K562 (cell line): ENCODE measurements at regions not wholly inside any gene's neighbourhood (a gene's known extent, or its start where the extent isn't known, plus 50 kb on each side); places are given as distances from the start of the nearest gene placed in this dataset.
"Not testable (repeated sequence)": the region's sequence is repeated elsewhere in the genome, so short reads cannot be mapped to it uniquely, and the experiment has no call there.

ENCODE experiments used
- ATAC-seq: fragments of 200-7000 bp; cut with Tn5 transposase; 3 replicates; pipeline ENCODE4 v1.9.1; 2020; ENCODE audit warnings: moderate library complexity
- BruUV-seq: library from RNA; stranded (reverse); fragments of 400-500 nt; replicated peaks from 2 replicates; lab custom pipeline; 2021; lab: Mats Ljungman, UMichigan
- CTCF ChIA-PET: fragments of 300-600 bp; formaldehyde crosslinking; extraction: SDS; loops from one replicate; lab custom pipeline; 2021; ENCODE audit warnings: low intra/inter-chr PET ratio; lab: Yijun Ruan, JAX
- POLR2A ChIA-PET: fragments of 300-600, 350-650 bp; sonication (Branson Sonifier 250); formaldehyde crosslinking; extraction: SDS; loops from one replicate; lab custom pipeline; 2021; ENCODE audit warnings: antibody characterized with exemption, inconsistent platforms; lab: Yijun Ruan, JAX
- DNase-seq, 4 experiments: peaks; one replicate each; pipeline versions ENCODE4 v3.0.0 to v3.0.0-alpha.2; 2011 to 2018; ENCODE audit warnings: low spot score in 3 of 4, mixed read lengths in 3 of 4; ENCODE audit errors: extremely low read depth in 1 of 4
- FAIRE-seq: peaks from 2 replicates; lab custom pipeline; 2011; peaks lifted over from hg19 to GRCh38; lab: Jason Lieb, UNC
- H2AFZ ChIP-seq: 2 replicates; pipeline ENCODE4 v1.6.0; 2011; ENCODE audit warnings: low read depth, low read length, control low read depth, inconsistent platforms
- H3K27ac ChIP-seq: fragments of 200-600 bp; 3 replicates; pipeline ENCODE4 v1.8.0; 2011; ENCODE audit warnings: low read depth, mild to moderate bottlenecking, control low read depth, inconsistent platforms, low read length, moderate library complexity, mixed read lengths; ENCODE audit errors: extremely low read depth
- H3K27me3 ChIP-seq, 2 experiments: fragments of 300-600 bp in 1 of 2; 2 replicates in 1 of 2; 3 replicates in 1 of 2; pipeline versions ENCODE4 v1.6.0 to v1.8.0; 2011; ENCODE audit warnings: inconsistent platforms in 2 of 2, low read length in 2 of 2, mild to moderate bottlenecking in 1 of 2, mixed read lengths in 1 of 2, moderate library complexity in 1 of 2; ENCODE audit not compliant: control insufficient read depth in 2 of 2, insufficient read depth in 2 of 2
- H3K36me3 ChIP-seq: fragments of 300-600 bp; 3 replicates; pipeline ENCODE4 v1.8.0; 2011; ENCODE audit warnings: mild to moderate bottlenecking, low read length, inconsistent platforms; ENCODE audit not compliant: control insufficient read depth, insufficient read depth
- H3K4me1 ChIP-seq, 2 experiments: fragments of 200-600 bp in 1 of 2; replicated peaks in 1 of 2; 2 replicates in 1 of 2; 3 replicates in 1 of 2; pipeline versions ENCODE4 v1.5.1 to v1.8.0; 2011; ENCODE audit warnings: inconsistent platforms in 2 of 2, low read length in 2 of 2, mild to moderate bottlenecking in 1 of 2, mixed read lengths in 1 of 2, moderate library complexity in 1 of 2; ENCODE audit not compliant: control insufficient read depth in 2 of 2, insufficient read depth in 2 of 2
- H3K4me2 ChIP-seq: 2 replicates; pipeline ENCODE4 v1.6.1; 2011; ENCODE audit warnings: low read length, control low read depth, inconsistent platforms, mixed read lengths; ENCODE audit not compliant: insufficient read depth
- H3K4me3 ChIP-seq: fragments of 200-600 bp; sonication (generic), shearing (Covaris generic); 2 replicates; pipeline ENCODE4 v1.5.1; 2016; ENCODE audit warnings: control low read depth, inconsistent platforms
- H3K79me2 ChIP-seq: fragments of 200-600 bp; 3 replicates; pipeline ENCODE4 v1.8.0; 2011; ENCODE audit warnings: low read length, inconsistent platforms; ENCODE audit not compliant: control insufficient read depth, insufficient read depth
- H3K9ac ChIP-seq, 2 experiments: 2 replicates each; pipeline versions ENCODE4 v1.6.0 to v1.6.1; 2011; ENCODE audit warnings: low read depth in 2 of 2, low read length in 2 of 2, control low read depth in 1 of 2, inconsistent platforms in 1 of 2, mild to moderate bottlenecking in 1 of 2, mixed read lengths in 1 of 2; ENCODE audit not compliant: insufficient read depth in 1 of 2
- H3K9me1 ChIP-seq: one replicate; pipeline ENCODE4 v1.6.0; 2011; ENCODE audit warnings: inconsistent platforms, mild to moderate bottlenecking, low read length, moderate library complexity; ENCODE audit not compliant: control insufficient read depth, insufficient read depth
- H3K9me3 ChIP-seq: replicated peaks from 2 replicates; pipeline ENCODE4 v1.5.1; 2011; ENCODE audit warnings: low read depth, low read length, inconsistent platforms; ENCODE audit not compliant: control insufficient read depth, insufficient read depth
- H4K20me1 ChIP-seq: replicated peaks from 2 replicates; pipeline ENCODE4 v1.6.1; 2011; ENCODE audit warnings: low read length, inconsistent platforms, mixed read lengths; ENCODE audit not compliant: control insufficient read depth, insufficient read depth
- NFXL1 ChIP-seq: fragments of 450-650 bp; formaldehyde crosslinking; IDR thresholded peaks from 2 replicates; pipeline ENCODE4 v1.4.0; 2021; ENCODE audit warnings: mild to moderate bottlenecking
- TCF7L2 ChIP-seq: fragments of 150-350 bp; IDR thresholded peaks from 2 replicates; pipeline ENCODE4 v1.6.1; 2016; ENCODE audit warnings: low read depth, mild to moderate bottlenecking, low read length, moderate library complexity
- WGBS: fragments of 100-300 bp; shearing (Covaris generic); methylation state at CpG from one replicate; pipeline ENCODE4 v1.1.6; 2016; ENCODE audit warnings: low coverage, mixed read lengths; ENCODE audit not compliant: insufficient coverage; ENCODE audit errors: missing lambda C conversion rate; 5-methylcytosine and 5-hydroxymethylcytosine counted together
- in situ Hi-C: fragments of 300-500 bp; cut with MboI; formaldehyde crosslinking; loops from 4 replicates; pipeline ENCODE4 v1.15.0; 2018; ENCODE audit warnings: inconsistent platforms, mixed read lengths
- intact Hi-C: fragments of 100-400 bp; cut with micrococcal nuclease; formaldehyde crosslinking; loops from 2 replicates; pipeline ENCODE4 v1.14.2; 2022
- TF ChIP-seq, protein P1 (sequence below), 2 experiments: fragments of 450-650 bp; IDR thresholded peaks; 2 replicates each; pipeline ENCODE4 v1.6.1; 2016; ENCODE audit warnings: mild to moderate bottlenecking in 2 of 2, borderline replicate concordance in 1 of 2, low read depth in 1 of 2, moderate library complexity in 1 of 2

DNA sequence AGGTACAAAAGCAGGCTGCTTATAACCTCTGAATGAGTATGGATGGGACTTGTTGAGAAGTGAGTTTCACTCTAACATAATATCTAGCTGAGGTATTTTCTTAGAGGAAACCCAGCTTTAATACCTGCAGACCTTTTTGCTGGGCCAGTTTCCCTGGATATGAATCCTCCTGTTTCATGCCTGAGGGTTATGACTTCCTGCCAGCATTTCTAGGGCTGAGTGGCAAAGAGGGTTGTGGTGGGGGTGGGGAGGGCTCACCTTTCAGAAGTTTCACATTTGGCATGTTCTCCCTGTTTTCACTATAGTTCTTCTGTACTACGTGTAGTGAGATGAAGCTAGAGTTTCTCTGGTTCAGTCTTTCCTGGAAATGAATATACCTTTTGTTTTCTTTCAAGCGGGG is 73.7 kb downstream of the LACC1 start (continued):
- TF ChIP-seq, protein P1, sequence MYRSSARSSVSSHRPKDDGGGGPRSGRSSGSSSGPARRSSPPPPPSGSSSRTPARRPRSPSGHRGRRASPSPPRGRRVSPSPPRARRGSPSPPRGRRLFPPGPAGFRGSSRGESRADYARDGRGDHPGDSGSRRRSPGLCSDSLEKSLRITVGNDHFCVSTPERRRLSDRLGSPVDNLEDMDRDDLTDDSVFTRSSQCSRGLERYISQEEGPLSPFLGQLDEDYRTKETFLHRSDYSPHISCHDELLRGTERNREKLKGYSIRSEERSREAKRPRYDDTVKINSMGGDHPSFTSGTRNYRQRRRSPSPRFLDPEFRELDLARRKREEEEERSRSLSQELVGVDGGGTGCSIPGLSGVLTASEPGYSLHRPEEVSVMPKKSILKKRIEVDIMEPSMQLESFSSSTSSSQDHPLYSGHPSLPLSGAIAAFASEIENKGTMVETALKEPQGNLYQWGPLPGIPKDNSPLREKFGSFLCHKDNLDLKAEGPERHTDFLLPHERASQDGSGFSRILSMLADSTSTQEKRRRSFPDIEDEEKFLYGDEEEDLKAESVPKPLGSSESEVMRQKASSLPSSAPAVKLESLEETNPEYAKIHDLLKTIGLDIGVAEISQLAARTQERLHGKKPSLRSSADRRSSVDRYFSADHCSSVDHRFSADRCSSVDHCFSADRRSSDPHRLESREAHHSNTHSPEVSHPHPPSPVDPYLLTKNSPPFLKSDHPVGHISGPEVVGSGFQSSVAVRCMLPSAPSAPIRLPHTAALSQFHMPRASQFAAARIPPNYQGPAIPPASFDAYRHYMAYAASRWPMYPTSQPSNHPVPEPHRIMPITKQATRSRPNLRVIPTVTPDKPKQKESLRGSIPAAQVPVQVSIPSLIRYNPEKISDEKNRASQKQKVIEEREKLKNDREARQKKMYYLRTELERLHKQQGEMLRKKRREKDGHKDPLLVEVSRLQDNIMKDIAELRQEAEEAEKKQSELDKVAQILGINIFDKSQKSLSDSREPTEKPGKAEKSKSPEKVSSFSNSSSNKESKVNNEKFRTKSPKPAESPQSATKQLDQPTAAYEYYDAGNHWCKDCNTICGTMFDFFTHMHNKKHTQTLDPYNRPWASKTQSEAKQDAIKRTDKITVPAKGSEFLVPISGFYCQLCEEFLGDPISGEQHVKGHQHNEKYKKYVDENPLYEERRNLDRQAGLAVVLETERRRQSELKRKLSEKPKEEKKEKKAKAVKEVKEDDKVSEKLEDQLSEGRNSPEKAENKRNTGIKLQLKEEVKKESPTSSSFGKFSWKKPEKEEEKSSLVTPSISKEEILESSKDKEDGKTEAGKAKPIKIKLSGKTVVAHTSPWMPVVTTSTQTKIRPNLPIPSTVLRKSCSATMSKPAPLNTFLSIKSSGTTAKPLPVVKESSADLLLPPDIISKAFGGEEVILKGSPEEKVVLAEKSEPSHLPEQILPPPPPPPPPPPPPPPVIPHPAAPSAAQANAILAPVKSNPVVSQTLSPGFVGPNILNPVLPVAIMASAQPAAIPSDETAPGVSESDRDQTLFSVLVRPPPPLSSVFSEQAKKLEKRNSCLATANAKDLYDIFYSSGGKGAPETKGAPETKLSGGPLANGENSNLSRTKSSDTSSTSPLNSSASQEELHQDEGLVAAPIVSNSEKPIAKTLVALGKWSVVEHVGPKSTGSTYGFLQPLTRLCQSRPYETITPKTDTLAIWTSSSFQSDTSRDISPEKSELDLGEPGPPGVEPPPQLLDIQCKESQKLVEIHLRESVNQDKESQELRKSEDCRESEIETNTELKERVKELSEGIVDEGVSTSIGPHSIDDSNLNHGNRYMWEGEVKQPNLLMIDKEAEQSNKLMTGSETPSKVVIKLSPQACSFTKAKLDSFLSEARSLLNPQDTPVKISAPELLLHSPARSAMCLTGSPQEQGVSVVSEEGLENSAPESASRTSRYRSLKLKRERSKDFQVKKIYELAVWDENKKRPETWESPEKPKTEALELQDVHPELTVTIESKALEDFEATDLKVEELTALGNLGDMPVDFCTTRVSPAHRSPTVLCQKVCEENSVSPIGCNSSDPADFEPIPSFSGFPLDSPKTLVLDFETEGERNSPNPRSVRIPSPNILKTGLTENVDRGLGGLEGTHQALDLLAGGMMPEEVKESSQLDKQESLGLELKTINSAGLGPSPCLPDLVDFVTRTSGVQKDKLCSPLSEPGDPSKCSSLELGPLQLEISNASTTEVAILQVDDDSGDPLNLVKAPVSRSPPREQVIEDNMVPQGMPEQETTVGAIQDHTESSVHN (IDR thresholded peaks at IDR 0.05; ENCODE audit: borderline replicate concordance in 1 of 2, low read depth in 1 of 2) = no peak
- TF ChIP-seq TCF7L2 (no peak), NFXL1 (no peak)

- FAIRE-seq, BruUV-seq, CTCF ChIA-PET: not testable (repeated sequence)
Observed at GRCh38 chr13:43956975-43957374, 77.3 kb downstream of the LACC1 start.

More at GRCh38 chr13:43956975-43957374, 77.3 kb downstream of the LACC1 start:
- H3K4me2 ChIP-seq, in situ Hi-C loops, H3K4me3 ChIP-seq, H3K9ac ChIP-seq, H3K4me1 ChIP-seq, H3K79me2 ChIP-seq, H3K27me3 ChIP-seq, H3K9me1 ChIP-seq, DNase-seq, POLR2A ChIA-PET, H4K20me1 ChIP-seq, H3K27ac ChIP-seq, ATAC-seq, intact Hi-C loops, H3K36me3 ChIP-seq, H3K9me3 ChIP-seq, H2AFZ ChIP-seq: not testable (repeated sequence)
- WGBS = 0% methylated on average over 1 of the region's 1 CpG
